PFSK-1 (cell line): ENCODE measurements at regions not wholly inside any gene's neighbourhood (a gene's known extent, or its start where the extent isn't known, plus 50 kb on each side); places are given as distances from the start of the nearest gene placed in this dataset.

Source experiments
- FOXP2 ChIP-seq: optimal IDR thresholded peaks from 2 replicates; pipeline ENCODE3; 2011; ENCODE audit warnings: borderline replicate concordance, control low read depth, inconsistent platforms; ENCODE audit not compliant: insufficient read depth; ENCODE audit errors: extremely low read length, extremely low read depth
- POLR2AphosphoS5 ChIP-seq: IDR thresholded peaks from 2 replicates; pipeline ENCODE4 v1.6.1; 2012; ENCODE audit warnings: low read depth, mild to moderate bottlenecking, control low read depth, low read length, moderate library complexity
- REST ChIP-seq, 2 experiments: IDR thresholded peaks; 2 replicates each; pipeline versions ENCODE4 v1.6.1 to v1.8.0; 2011 to 2012; ENCODE audit warnings: low read depth in 2 of 2, low read length in 2 of 2, control low read depth in 1 of 2, inconsistent platforms in 1 of 2, mild to moderate bottlenecking in 1 of 2, moderate library complexity in 1 of 2; ENCODE audit not compliant: insufficient read depth in 1 of 2
- SIN3A ChIP-seq: IDR thresholded peaks from 2 replicates; pipeline ENCODE4 v1.6.1; 2012; ENCODE audit warnings: mild to moderate bottlenecking, low read length, moderate library complexity, borderline replicate concordance; ENCODE audit not compliant: insufficient read depth
- TAF1 ChIP-seq: IDR thresholded peaks from 2 replicates; pipeline ENCODE4 v1.6.1; 2012; ENCODE audit warnings: low read length, control low read depth, borderline replicate concordance; ENCODE audit not compliant: insufficient read depth

- no peak for TF ChIP-seq REST (IDR thresholded peaks at IDR 0.05; ENCODE audit: insufficient read depth in 1 of 2, low read depth in 2 of 2, low read length in 2 of 2)
- TF ChIP-seq TAF1 = no peak
- no peak for TF ChIP-seq FOXP2
These were observed 50.7 kb upstream of the SPATA12 start for GRCh38 chr3:57009802-57010201.

GRCh38 chr3:57009367-57009766 lies 51.1 kb upstream of the SPATA12 start:
- TF ChIP-seq TAF1 (no peak), SIN3A (no peak), FOXP2 (no peak), REST (IDR thresholded peaks at IDR 0.05; ENCODE audit: insufficient read depth in 1 of 2, low read depth in 2 of 2, low read length in 2 of 2) (no peak), POLR2AphosphoS5 (no peak)

DNA sequence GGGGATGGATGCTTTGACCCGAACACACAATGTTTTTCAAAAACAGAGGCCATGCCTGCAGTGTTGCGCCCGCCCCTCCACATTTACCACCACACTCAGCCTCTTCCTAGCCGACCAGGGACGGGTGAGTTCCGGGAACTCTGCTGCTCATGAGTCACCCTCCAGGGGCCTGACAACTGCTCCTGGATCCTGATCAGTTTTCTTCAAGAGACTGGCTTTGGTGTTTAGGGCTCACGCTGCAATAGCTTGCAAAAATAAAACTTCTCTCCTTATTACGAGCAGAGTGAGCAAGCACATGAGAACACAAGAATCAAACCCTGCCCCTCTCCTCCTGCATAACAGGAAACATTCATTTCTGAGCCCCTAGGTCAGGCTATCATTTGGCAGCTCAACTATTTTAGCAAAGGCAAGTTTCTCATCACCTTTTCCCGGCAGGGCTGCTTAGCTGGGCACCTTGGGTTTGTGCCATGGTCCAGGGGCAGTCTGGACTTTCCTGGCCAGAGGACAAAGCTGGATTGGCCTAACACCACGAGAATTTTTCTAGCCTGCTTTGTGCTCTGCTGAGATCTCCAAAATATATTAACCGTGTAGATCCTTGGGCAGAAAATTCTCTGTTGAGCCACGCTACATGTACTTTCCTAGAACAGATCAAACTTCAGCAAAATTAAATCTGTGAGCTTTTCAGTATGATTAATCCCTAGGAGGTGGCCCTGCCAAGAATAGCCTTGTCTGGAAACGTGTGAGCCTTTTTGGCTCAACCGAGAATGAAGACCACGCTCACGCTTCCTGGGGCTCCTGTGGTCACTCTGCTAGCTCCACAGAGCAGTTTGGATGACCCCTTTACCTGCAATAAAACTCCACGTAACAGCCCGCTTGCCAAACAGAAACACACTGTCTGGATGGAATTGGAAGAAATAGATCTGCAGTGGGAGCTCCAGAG lies 52.7 kb upstream of the SPATA12 start:
- TF ChIP-seq FOXP2 (no peak), SIN3A (no peak; the same call in 1 of the 2 replicates), TAF1 (no peak), REST (IDR thresholded peaks at IDR 0.05; ENCODE audit: insufficient read depth in 1 of 2, low read depth in 2 of 2, low read length in 2 of 2) (no peak), POLR2AphosphoS5 (no peak)

DNA sequence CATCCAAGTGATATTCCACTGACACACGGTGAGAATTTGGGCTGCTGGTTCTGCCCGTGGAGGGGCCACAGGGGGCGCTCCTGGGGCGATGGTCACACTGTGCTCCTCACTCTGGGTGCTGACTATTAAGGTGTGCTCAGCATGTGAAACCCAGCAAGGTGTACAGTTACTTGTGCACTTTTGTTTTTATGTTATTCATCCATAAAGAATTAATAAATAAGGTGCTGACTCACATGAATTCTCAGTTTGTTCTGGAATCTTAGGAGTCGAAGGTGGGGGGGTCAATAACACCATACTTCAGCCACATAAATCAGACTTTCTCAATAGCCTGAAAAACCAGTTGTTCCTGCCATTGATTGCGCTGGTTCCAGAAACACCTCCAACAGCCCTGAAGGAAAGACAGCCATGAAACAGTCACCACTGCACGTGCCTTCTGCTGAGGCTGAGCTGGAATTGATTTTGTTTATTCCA lies 53.5 kb upstream of the SPATA12 start:
- TF ChIP-seq FOXP2 (no peak), TAF1 (no peak), REST (IDR thresholded peaks at IDR 0.05; ENCODE audit: insufficient read depth in 1 of 2, low read depth in 2 of 2, low read length in 2 of 2) (no peak), SIN3A (no peak), POLR2AphosphoS5 (no peak)

DNA sequence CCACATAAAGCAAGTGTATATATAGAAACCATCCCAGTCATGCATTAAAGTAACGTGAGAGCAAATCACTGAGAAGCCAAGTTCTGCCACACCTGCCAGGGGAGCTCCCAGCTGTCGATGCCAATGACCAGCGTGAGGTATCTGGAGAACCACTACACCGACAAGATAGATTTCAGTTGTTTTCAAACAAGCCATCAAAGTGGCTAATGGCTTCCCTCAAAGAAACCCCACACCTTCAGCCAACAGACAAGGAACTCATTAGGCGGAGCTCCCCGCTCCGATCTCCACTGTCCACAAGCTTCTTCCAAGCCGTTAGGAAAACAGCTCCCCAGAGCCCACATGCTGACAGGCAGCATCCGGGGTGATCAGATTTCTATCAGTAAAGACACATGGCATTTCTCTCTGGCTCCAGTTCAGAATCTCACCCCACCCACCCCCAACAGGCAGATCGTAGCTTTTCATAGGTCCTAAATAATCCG lies 54.2 kb upstream of the SPATA12 start:
- no peak for TF ChIP-seq REST (IDR thresholded peaks at IDR 0.05; ENCODE audit: insufficient read depth in 1 of 2, low read depth in 2 of 2, low read length in 2 of 2)
- TF ChIP-seq POLR2AphosphoS5 = no peak
